GM12878 (cell line): ENCODE measurements at regions not wholly inside any gene's neighbourhood (a gene's known extent, or its start where the extent isn't known, plus 50 kb on each side); places are given as distances from the start of the nearest gene placed in this dataset.

Experiments
- ATAC-seq: fragments of 200-7000 bp; cut with Tn5 transposase; 3 replicates; pipeline ENCODE4 v1.9.1; 2020; ENCODE audit warnings: mild to moderate bottlenecking, moderate library complexity
- BruUV-seq: library from RNA; stranded (reverse); fragments of 400-500 nt; replicated peaks from 2 replicates; lab custom pipeline; 2021; lab: Mats Ljungman, UMichigan
- CTCF ChIA-PET: fragments of 300-600 bp; sonication (Branson Sonifier 250); formaldehyde crosslinking; extraction: SDS; loops from one replicate; lab custom pipeline; 2021; ENCODE audit warnings: inconsistent platforms; lab: Yijun Ruan, JAX
- POLR2A ChIA-PET: fragments of 350-600 bp; formaldehyde crosslinking; extraction: SDS; loops from one replicate; lab custom pipeline; 2021; ENCODE audit warnings: inconsistent platforms; lab: Charles Lee
- RAD21 ChIA-PET: fragments of 300-600 bp; sonication (Branson Sonifier 250); formaldehyde crosslinking; loops from one replicate; lab custom pipeline; 2023; ENCODE audit warnings: antibody characterized with exemption; ENCODE audit not compliant: unreplicated experiment; lab: Charles Lee
- SMC1A ChIA-PET: fragments of 300-600 bp; sonication (Branson Sonifier 250); formaldehyde crosslinking; loops from one replicate; lab custom pipeline; 2023; ENCODE audit not compliant: unreplicated experiment, uncharacterized antibody; lab: Charles Lee
- DNase-seq: peaks from one replicate; pipeline ENCODE4 v3.0.0-alpha.2; 2011; ENCODE audit warnings: low read depth, low spot score
- FAIRE-seq: peaks from 3 replicates; lab custom pipeline; 2011; peaks lifted over from hg19 to GRCh38; lab: Jason Lieb, UNC
- H2AFZ ChIP-seq: 2 replicates; pipeline ENCODE4 v1.6.0; 2011; ENCODE audit warnings: low read depth, low read length, control low read depth; ENCODE audit not compliant: control insufficient read depth
- H3K27ac ChIP-seq: 2 replicates; pipeline ENCODE4 v1.5.1; 2011; ENCODE audit warnings: control low read depth; ENCODE audit not compliant: control insufficient read depth, insufficient read depth
- H3K27me3 ChIP-seq, 2 experiments: replicated peaks in 1 of 2; 2 replicates each; pipeline versions ENCODE4 v1.6.0 to v1.6.1; 2011; ENCODE audit warnings: low read length in 1 of 2; ENCODE audit not compliant: control insufficient read depth in 2 of 2, insufficient read depth in 2 of 2
- H3K36me3 ChIP-seq, 2 experiments: 2 replicates each; pipeline ENCODE4 v1.5.1; 2011; ENCODE audit warnings: low read length in 1 of 2; ENCODE audit not compliant: control insufficient read depth in 2 of 2, insufficient read depth in 2 of 2
- H3K4me1 ChIP-seq: 2 replicates; pipeline ENCODE4 v1.6.1; 2011; ENCODE audit warnings: mild to moderate bottlenecking, low read length, moderate library complexity, mixed read lengths; ENCODE audit not compliant: control insufficient read depth, insufficient read depth
- H3K4me2 ChIP-seq: 2 replicates; pipeline ENCODE4 v1.6.0; 2011; ENCODE audit warnings: control low read depth; ENCODE audit not compliant: control insufficient read depth, insufficient read depth
- H3K4me3 ChIP-seq: fragments of 200-600 bp; sonication (generic); 2 replicates; pipeline ENCODE4 v1.5.1; 2016
- H3K79me2 ChIP-seq: 2 replicates; pipeline ENCODE4 v1.6.0; 2011; ENCODE audit warnings: low read length; ENCODE audit not compliant: control insufficient read depth, insufficient read depth
- H3K9ac ChIP-seq: 2 replicates; pipeline ENCODE4 v1.8.0; 2011; ENCODE audit warnings: low read length, control low read depth, mixed read lengths; ENCODE audit not compliant: control insufficient read depth, insufficient read depth
- H3K9me3 ChIP-seq: replicated peaks from 3 replicates; pipeline ENCODE4 v1.5.1; 2011; ENCODE audit warnings: mild to moderate bottlenecking, low read length; ENCODE audit not compliant: control insufficient read depth, insufficient read depth
- H4K20me1 ChIP-seq: 2 replicates; pipeline ENCODE4 v1.6.0; 2011; ENCODE audit not compliant: control insufficient read depth, insufficient read depth
- ASH2L ChIP-seq: fragments of 300-600, 200-600 bp; sonication (generic); IDR thresholded peaks from 2 replicates; pipeline ENCODE4 v1.6.1; 2017; ENCODE audit warnings: low read depth, mild to moderate bottlenecking, borderline replicate concordance
- BHLHE40 ChIP-seq, 2 experiments: fragments of 450-650 bp in 1 of 2; IDR thresholded peaks; 2 replicates each; pipeline ENCODE4 v1.6.1; 2011 to 2017; ENCODE audit warnings: low read depth in 2 of 2, borderline replicate concordance in 1 of 2, improper control_type of control experiment in 1 of 2, low read length in 1 of 2, mild to moderate bottlenecking in 1 of 2
- CEBPB ChIP-seq, 2 experiments: fragments of 150-350 bp in 1 of 2; IDR thresholded peaks; 2 replicates each; pipeline ENCODE4 v1.6.1; 2012 to 2014; ENCODE audit warnings: low read depth in 2 of 2, low read length in 2 of 2, borderline replicate concordance in 1 of 2, inconsistent platforms in 1 of 2
- EED ChIP-seq: sonication (generic); IDR thresholded peaks from 2 replicates; pipeline ENCODE4 v1.6.1; 2016; ENCODE audit warnings: antibody characterized with exemption, low read depth
- ESRRA ChIP-seq: IDR thresholded peaks from 2 replicates; pipeline ENCODE4 v1.6.1; 2012; ENCODE audit warnings: mild to moderate bottlenecking, low read length, improper control_type of control experiment
- EZH2 ChIP-seq: IDR thresholded peaks from 2 replicates; pipeline ENCODE4 v1.6.1; 2012; ENCODE audit warnings: low read depth, mild to moderate bottlenecking, control low read depth, inconsistent platforms, low read length, borderline replicate concordance; ENCODE audit not compliant: control insufficient read depth
- IRF4 ChIP-seq: IDR thresholded peaks from 2 replicates; pipeline ENCODE4 v1.6.1; 2011; ENCODE audit warnings: low read depth, low read length
- JUNB ChIP-seq: IDR thresholded peaks from 2 replicates; pipeline ENCODE4 v1.6.1; 2016; ENCODE audit warnings: antibody characterized with exemption, mild to moderate bottlenecking
- MXI1 ChIP-seq: fragments of 150-350 bp; IDR thresholded peaks from 2 replicates; pipeline ENCODE4 v1.6.1; 2011; ENCODE audit warnings: low read depth, mild to moderate bottlenecking, inconsistent platforms, low read length, improper control_type of control experiment
- NFYB ChIP-seq: IDR thresholded peaks from 2 replicates; pipeline ENCODE4 v1.6.1; 2011; ENCODE audit warnings: low read depth, mild to moderate bottlenecking, low read length, improper control_type of control experiment, moderate library complexity; ENCODE audit not compliant: insufficient read depth
- NR2C2 ChIP-seq: IDR thresholded peaks from 2 replicates; pipeline ENCODE4 v1.6.1; 2011; ENCODE audit warnings: borderline replicate concordance, low read depth; ENCODE audit not compliant: control insufficient read depth, insufficient read length
- RELA ChIP-seq: fragments of 450-650 bp; IDR thresholded peaks from 2 replicates; pipeline ENCODE4 v1.8.0; 2014; ENCODE audit warnings: borderline replicate concordance; ENCODE audit not compliant: partially characterized antibody
- RUNX3 ChIP-seq: IDR thresholded peaks from 2 replicates; pipeline ENCODE4 v1.6.1; 2012; ENCODE audit warnings: low read length, inconsistent platforms
- STAT3 ChIP-seq: IDR thresholded peaks from 2 replicates; pipeline ENCODE4 v1.6.1; 2011; ENCODE audit warnings: low read depth, low read length, improper control_type of control experiment
- TAF1 ChIP-seq: IDR thresholded peaks from 2 replicates; pipeline ENCODE4 v1.6.1; 2011; ENCODE audit warnings: mild to moderate bottlenecking, low read depth, low read length, borderline replicate concordance
- WRNIP1 ChIP-seq: IDR thresholded peaks from 2 replicates; pipeline ENCODE4 v1.6.1; 2011; ENCODE audit warnings: low read depth, low read length, improper control_type of control experiment, borderline replicate concordance
- YY1 ChIP-seq: IDR thresholded peaks from 2 replicates; pipeline ENCODE4 v1.6.1; 2011; ENCODE audit warnings: low read depth, mild to moderate bottlenecking, low read length
- WGBS: methylation state at CpG from one replicate; pipeline ENCODE4 v1.1.6; 2016; ENCODE audit warnings: low lambda C conversion rate; ENCODE audit not compliant: insufficient replicate concordance, insufficient coverage; ENCODE audit errors: missing lambda C conversion rate; 5-methylcytosine and 5-hydroxymethylcytosine counted together
- in situ Hi-C: fragments of 300-500 bp; cut with MboI; formaldehyde crosslinking; loops from 9 replicates; pipeline ENCODE4 v1.14.3; 2018; ENCODE audit warnings: mixed read lengths
- intact Hi-C: fragments of 100-400 bp; cut with micrococcal nuclease; formaldehyde crosslinking; loops from one replicate; pipeline ENCODE4 v1.14.2; 2022; ENCODE audit not compliant: unreplicated experiment

DNA sequence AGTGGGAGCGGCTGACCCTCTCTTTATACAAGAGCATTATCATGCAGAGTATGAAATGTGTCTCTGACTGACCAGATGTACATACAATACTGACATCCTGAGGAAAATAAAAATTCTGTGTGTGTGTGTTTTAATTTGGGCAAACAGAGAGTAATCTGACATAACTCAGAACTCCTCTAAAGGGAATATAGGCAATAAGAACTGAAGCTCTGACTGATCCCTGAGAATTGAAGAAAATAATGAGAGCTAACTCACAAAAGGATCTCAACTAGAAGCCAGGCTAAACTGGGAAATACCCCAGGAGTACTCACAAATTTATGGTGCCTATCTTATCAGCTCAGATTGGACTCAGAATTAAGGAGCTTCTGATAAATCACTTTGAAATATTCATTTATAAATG lies 539.9 kb downstream of the OLFM4 start:
- Histone ChIP-seq H3K27ac (no peak overlapping the region), H3K4me3 (no peak overlapping the region), H3K27me3 (no peaks in the 10 kb centered on the region), H3K9me3 (no peaks in the 10 kb centered on the region), H3K79me2 (no peaks in the 10 kb centered on the region), H3K9ac (no peak overlapping the region), H2AFZ (no peak overlapping the region), H3K36me3 (no peaks in the 10 kb centered on the region), H4K20me1 (no peaks in the 10 kb centered on the region), H3K4me2 (no peak overlapping the region), H3K4me1 (no peaks in the 10 kb centered on the region)
- WGBS, result 0% methylated on average over 1 of the region's 1 CpG
- in situ Hi-C loops, result no loop called here
- ATAC-seq (no peak), DNase-seq (no peak), FAIRE-seq (no peak)
- ChIA-PET RAD21 (no interaction called here), SMC1A (no interaction called here), CTCF (interaction anchor here (1.6 kb wide), 1 partner anchor 10 kb away, joined by 3 read pairs; no protein-coding TSS in a partner anchor), POLR2A (no interaction called here)
- TF ChIP-seq NR2C2, result no peak
- TF ChIP-seq NFYB, result no peak
- no peak for TF ChIP-seq RELA
- no peak for TF ChIP-seq ASH2L
- no peak for TF ChIP-seq IRF4
- no peak for TF ChIP-seq JUNB
- no peak for TF ChIP-seq YY1
- no peak for TF ChIP-seq EED
- no peak for TF ChIP-seq ESRRA
- intact Hi-C loops, result no loop called here
- no TSS peak for BruUV-seq

DNA sequence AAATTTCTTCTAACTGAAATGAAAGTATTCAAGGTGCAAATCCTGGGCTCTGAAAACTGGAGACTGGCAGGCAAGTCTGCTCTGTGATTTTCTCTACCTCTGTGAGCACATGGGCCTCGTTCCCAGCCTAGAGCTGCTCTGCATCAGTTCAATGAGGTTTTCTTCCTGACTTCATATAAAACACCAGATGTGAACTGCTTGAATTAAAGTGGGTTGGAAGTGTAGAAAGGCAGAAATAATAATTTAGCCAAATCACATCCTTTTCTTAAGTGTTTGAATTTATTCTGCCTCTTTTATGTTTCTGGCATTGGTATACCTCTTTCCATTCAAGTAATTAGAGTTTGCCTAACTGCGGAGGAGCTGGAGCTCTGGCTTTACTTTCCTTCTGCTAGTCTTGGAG lies 540.8 kb downstream of the OLFM4 start:
- Histone ChIP-seq H3K9me3 (no peaks in the 10 kb centered on the region), H3K27ac (no peak overlapping the region), H3K9ac (no peak overlapping the region), H3K36me3 (no peaks in the 10 kb centered on the region), H3K27me3 (no peaks in the 10 kb centered on the region), H3K4me3 (no peak overlapping the region), H3K4me2 (no peak overlapping the region), H2AFZ (no peak overlapping the region), H3K79me2 (no peaks in the 10 kb centered on the region), H4K20me1 (no peaks in the 10 kb centered on the region), H3K4me1 (no peaks in the 10 kb centered on the region)
- ChIA-PET CTCF (no interaction called here), SMC1A (interaction anchor here (0.6 kb wide), 1 partner anchor 964 kb away, joined by 3 read pairs; no protein-coding TSS in a partner anchor), POLR2A (no interaction called here), RAD21 (no interaction called here)
- DNase-seq (no peak), FAIRE-seq (no peak), ATAC-seq (no peak)
- TF ChIP-seq ASH2L (no peak), TAF1 (no peak), CEBPB (IDR thresholded peaks at IDR 0.05; ENCODE audit: borderline replicate concordance in 1 of 2, low read depth in 2 of 2, low read length in 2 of 2) (no peak), EZH2 (no peak), STAT3 (no peak), NR2C2 (no peak), BHLHE40 (IDR thresholded peaks at IDR 0.05; ENCODE audit: borderline replicate concordance in 1 of 2, low read depth in 2 of 2, low read length in 1 of 2) (no peak), RUNX3 (no peak), WRNIP1 (no peak), MXI1 (no peak)
- BruUV-seq, result no TSS peak
- in situ Hi-C loops, result no loop called here
- intact Hi-C loops, result no loop called here
- 19% methylated on average over 2 of the region's 2 CpGs for WGBS
